OCI-LY7 (cell line): ENCODE measurements at regions not wholly inside any gene's neighbourhood (a gene's known extent, or its start where the extent isn't known, plus 50 kb on each side); places are given as distances from the start of the nearest gene placed in this dataset.

ENCODE experiments used
- CTCF ChIP-seq: fragments of 200-600 bp; sonication (generic); conservative IDR thresholded peaks from 2 replicates; pipeline ENCODE4 v1.5.1; 2014; ENCODE audit warnings: mild to moderate bottlenecking, antibody characterized with exemption, low read length, moderate library complexity, mixed read lengths
- EZH2phosphoT487 ChIP-seq: fragments of 200-600 bp; sonication (generic); IDR thresholded peaks from 2 replicates; pipeline ENCODE4 v1.6.1; 2018; ENCODE audit warnings: low read depth, borderline replicate concordance, mild to moderate bottlenecking, mixed run types, antibody characterized with exemption, low read length, moderate library complexity, mixed read lengths

- no peak for TF ChIP-seq CTCF
- no peak for TF ChIP-seq EZH2phosphoT487
These were observed 978.7 kb upstream of the AUTS2 start for GRCh38 chr7:68619526-68619925.
